Limb (tissue), 2 donors: ENCODE measurements at regions not wholly inside any gene's neighbourhood (a gene's known extent, or its start where the extent isn't known, plus 50 kb on each side); places are given as distances from the start of the nearest gene placed in this dataset.
A peak's percentile ranks its signal among the peaks of the same experiment; 100 is the strongest.
"Not testable (repeated sequence)": the region's sequence is repeated elsewhere in the genome, so short reads cannot be mapped to it uniquely, and the experiment has no call there.

ENCODE experiments used
- DNase-seq, 2 donors: peaks; one replicate each; pipeline ENCODE4 v3.0.0-alpha.2; 2016; ENCODE audit errors: extremely low spot score in 2 of 2

DNA sequence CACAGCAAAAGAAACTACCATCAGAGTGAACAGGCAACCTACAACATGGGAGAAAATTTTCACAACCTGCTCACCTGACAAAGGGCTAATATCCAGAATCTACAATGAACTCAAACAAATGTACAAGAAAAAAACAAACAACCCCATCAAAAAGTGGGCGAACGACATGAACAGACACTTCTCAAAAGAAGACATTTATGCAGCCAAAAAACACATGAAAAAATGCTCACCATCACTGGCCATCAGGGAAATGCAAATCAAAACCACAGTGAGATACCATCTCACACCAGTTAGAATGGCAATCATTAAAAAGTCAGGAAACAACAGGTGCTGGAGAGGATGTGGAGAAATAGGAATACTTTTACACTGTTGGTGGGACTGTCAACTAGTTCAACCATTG lies 207.8 kb downstream of the USP6NL start:
- DNase-seq = not testable (repeated sequence)

- DNase-seq = no peak
Measured at GRCh38 chr10:11403116-11403515, 208.3 kb downstream of the USP6NL start.

DNA sequence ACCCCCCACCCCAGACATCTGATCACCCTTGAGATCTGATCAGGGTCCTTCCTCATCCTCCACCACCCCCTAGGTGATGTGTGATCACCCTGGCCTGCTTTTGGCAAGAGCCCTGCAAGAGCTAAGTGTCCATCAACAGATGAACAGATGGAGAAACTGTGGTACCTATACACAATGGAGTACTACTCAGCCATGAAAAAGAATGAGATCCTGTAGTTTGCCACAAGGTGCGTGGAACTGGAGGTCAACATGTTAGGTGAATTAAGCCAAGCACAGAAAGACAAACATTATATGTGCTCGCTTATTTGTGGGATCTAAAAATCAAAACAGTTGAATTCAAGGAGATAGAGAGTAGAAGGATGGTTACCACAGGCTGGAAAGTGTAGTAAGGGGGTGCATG lies 209.1 kb downstream of the USP6NL start:
- no peak for DNase-seq

GRCh38 chr10:11401264-11402235 lies 209.9 kb downstream of the USP6NL start:
- DNase-seq = no peak

GRCh38 chr10:11397980-11398580 lies 213.4 kb downstream of the USP6NL start:
- DNase-seq = peak; percentile 51 to 72

GRCh38 chr10:11397077-11397965 lies 214.1 kb downstream of the USP6NL start:
- DNase-seq = peak; percentile 22 to 47

- no peak for DNase-seq
Measured at GRCh38 chr10:11396311-11396955, 215.0 kb downstream of the USP6NL start.

DNA sequence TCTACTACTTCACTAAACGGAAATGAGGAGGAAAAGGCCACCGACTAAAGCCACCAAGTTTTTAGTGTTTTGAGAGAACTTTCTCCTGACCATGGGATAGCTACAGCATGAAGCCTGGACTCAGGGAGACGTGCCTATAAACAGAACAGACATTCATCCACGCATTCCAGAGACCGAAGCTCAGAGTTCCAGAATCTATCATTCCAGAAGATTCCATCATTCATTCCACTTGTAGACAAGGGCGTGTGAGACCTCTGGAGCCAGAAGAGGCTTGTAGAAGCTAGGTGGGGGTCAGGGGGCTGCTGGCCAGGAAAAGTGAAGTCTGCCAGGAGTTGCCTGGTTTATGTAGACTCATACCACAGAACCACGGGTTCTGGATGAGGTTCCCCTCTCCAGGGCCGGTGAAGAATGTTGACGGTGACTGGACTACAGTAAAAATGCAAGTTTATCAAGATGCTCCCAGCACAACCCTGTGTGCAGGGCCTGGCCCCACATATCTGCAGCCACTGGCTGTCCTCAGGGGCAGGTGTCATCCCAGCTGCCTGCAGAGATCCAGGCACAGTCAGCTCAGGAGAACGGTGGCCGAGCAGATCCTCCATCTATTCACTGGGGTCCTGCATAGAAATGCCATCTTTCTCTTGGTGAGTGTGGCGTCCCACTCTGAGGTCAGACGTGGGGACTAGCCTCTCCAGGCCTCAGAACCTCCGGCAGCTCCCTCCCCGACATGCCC lies 215.7 kb downstream of the USP6NL start:
- DNase-seq = no peak

- DNase-seq = no peak
Measured at GRCh38 chr10:11395161-11395560, 216.3 kb downstream of the USP6NL start.

- DNase-seq = no peak
Measured at GRCh38 chr10:11393858-11394257, 217.6 kb downstream of the USP6NL start.

- no peak for DNase-seq
Measured at GRCh38 chr10:11392776-11393175, 218.7 kb downstream of the USP6NL start.

DNA sequence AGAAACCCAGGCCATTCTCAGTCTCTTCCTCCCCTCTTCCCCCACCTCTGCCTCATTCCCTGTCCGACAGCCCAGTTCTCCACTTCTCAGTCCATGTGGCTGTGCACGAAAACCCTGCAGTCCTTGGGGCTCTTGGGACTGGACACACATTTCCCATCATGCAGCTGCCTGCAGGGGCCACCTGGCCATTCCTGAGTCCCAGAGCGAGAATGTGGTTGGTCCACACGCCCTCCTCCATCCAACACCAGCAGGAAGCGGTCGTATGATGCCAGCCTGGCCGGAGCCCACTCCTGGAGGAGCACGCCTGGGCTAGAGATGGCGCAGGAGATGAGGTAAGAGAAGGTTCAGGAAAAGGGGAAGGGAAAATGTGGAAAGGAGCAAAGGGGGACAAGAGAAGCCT lies 222.5 kb downstream of the USP6NL start:
- no peak for DNase-seq

DNA sequence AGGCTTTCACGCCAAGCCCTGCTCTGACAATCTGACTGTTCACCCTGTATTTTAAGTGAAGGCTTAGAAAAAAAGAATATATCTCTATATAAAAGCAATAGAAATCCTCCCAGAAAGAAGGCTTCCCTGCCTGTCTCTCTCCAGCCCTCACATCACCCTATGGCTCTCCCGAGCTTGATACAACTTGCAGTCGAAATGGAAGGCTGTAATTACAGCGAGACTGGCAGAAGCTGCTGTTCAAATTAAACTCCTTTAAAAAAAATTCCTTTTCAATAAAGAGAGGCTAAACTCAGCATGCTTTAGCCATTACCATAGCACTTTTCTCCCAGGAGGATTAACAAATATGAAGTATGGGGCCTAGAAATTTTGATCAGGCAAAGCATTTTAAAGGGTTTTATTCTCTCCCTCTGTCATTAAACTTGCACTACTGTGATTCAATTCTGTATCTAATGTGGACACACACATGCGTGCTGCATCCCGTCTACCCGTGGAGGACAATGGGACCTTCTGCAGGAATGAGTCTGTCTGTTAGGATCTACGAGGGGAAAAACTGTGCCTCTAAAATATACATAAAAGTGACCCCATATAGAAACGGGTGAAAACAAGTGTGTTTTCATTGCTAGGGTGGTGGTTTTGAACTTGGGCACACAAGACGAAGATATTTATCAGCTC lies 223.8 kb downstream of the USP6NL start:
- DNase-seq = peak in 1 of 2 donors; percentile 17

DNA sequence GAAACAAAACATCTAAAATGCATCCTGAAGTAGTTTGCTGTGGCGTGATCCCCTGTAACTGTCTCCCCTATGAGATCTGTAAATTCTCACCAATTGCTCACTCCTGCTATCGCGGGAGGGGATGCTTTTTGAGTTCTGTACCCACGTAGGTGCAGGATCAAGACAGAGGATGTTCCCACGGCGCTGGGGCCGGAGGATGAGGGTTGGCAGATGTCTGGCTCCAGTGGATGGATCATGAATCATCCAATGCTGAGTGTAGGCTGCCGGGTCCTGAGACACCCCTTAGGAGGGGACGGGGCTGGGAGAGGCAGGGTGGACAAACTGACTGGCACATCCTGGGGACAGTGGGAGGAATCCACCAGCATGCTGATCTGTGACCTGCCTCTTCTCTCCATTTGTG lies 224.4 kb downstream of the USP6NL start:
- DNase-seq = no peak
